Heart left ventricle (tissue), 16 donors: ENCODE measurements at regions not wholly inside any gene's neighbourhood (a gene's known extent, or its start where the extent isn't known, plus 50 kb on each side); places are given as distances from the start of the nearest gene placed in this dataset.

ENCODE experiments used
- ATAC-seq, 4 donors: fragments of 200-7000 bp; cut with Tn5 transposase; one replicate each; pipeline ENCODE4 v1.9.1; 2020 to 2022; ENCODE audit warnings: moderate library complexity in 4 of 4, mild to moderate bottlenecking in 3 of 4, moderate number of reproducible peaks in 1 of 4
- DNase-seq, 5 donors: peaks; one replicate each; pipeline ENCODE4 v3.0.0-alpha.2; 2020
- H3K27ac ChIP-seq, 12 donors: fragments of 200-600 bp; sonication (generic) in 4 of 12; one replicate each; pipeline versions ENCODE4 v1.5.0 to v1.8.0; 2016 to 2022; ENCODE audit warnings: mild to moderate bottlenecking in 2 of 12
- H3K27me3 ChIP-seq, 9 donors: fragments of 200-600 bp; sonication (generic) in 2 of 9; one replicate each; pipeline versions ENCODE4 v1.5.1 to v1.8.0; 2016 to 2022; ENCODE audit warnings: mild to moderate bottlenecking in 3 of 9
- H3K36me3 ChIP-seq, 9 donors: fragments of 200-600 bp; sonication (generic) in 2 of 9; one replicate each; pipeline versions ENCODE4 v1.5.0 to v1.8.0; 2018 to 2022; ENCODE audit warnings: mild to moderate bottlenecking in 2 of 9
- H3K4me1 ChIP-seq, 12 donors: fragments of 200-600 bp; sonication (generic) in 4 of 12; one replicate each; pipeline versions ENCODE4 v1.5.0 to v1.8.0; 2016 to 2022; ENCODE audit warnings: mild to moderate bottlenecking in 3 of 12
- H3K4me3 ChIP-seq, 12 donors: fragments of 200-600 bp; sonication (generic) in 4 of 12; one replicate each; pipeline versions ENCODE4 v1.5.0 to v1.8.0; 2017 to 2022; ENCODE audit warnings: mild to moderate bottlenecking in 9 of 12, moderate library complexity in 4 of 12
- H3K9me3 ChIP-seq, 12 donors: fragments of 200-600 bp; sonication (generic) in 4 of 12; one replicate each; pipeline versions ENCODE4 v1.5.0 to v1.8.0; 2016 to 2022; ENCODE audit warnings: mild to moderate bottlenecking in 1 of 12
- POLR2A ChIP-seq, 2 donors: fragments of 450-650 bp; IDR thresholded peaks; one replicate each; pipeline ENCODE4 v1.6.1; 2017; ENCODE audit warnings: antibody characterized with exemption in 2 of 2, mild to moderate bottlenecking in 2 of 2, moderate library complexity in 2 of 2
- WGBS, 4 donors: extraction: QIAGEN DNeasy Blood & Tissue Kit in 2 of 4; methylation state at CpG; one replicate each; pipeline versions ENCODE4 v1.1.5 to v1.1.7; 2013 to 2018; 5-methylcytosine and 5-hydroxymethylcytosine counted together
- intact Hi-C, 10 donors: fragments of 100-400 bp; cut with DNase I; formaldehyde crosslinking; loops; one replicate each; pipeline versions ENCODE4 v1.11.1 to v1.14.2; 2022
- TF ChIP-seq, protein P1 (sequence below), 12 donors: fragments of 200-600 bp; sonication (generic) in 4 of 12; IDR thresholded peaks; one replicate each; pipeline versions ENCODE4 v1.5.0 to v1.8.0; 2018 to 2022; ENCODE audit warnings: antibody characterized with exemption in 12 of 12, mild to moderate bottlenecking in 5 of 12
- donor health status: ischemic (EF 13 %, LVEDD 7.1; RV severe dilation, severe dysfunction).
- donor health status: healthy with polysubstance abuse.
- donor health status: DM: no; HTN: yes; CAD: no.
- donor health status: DM: no; HTN: no; CAD: no.
- donor health status: ischemic (EF 25% LVEDD 6.9; RV normal size, moderate dysfunction).
- donor health status: ischemic (EF 25% LVEDD 5.7; RV mildly dilated, moderate dysfunction).
- donor health status: healthy.
- donor health status: DM: yes; HTN: yes; CAD: no.
- donor health status: ischemic (EF 35%, LVEDD 5.7; RV mildly dilated, moderate dysfunction).
- donor health status: nonischemic (EF 11% LVEDD 7.7; RV severe dilation, severe dysfunction).
- donor health status: DM: yes; HTN: yes; CAD: no.
- donor health status: PGD.
- donor health status: ischemic (EF 29% LVEDD 5.4; RV normal size, mild dysfunction).
- donor health status: nonischemic (EF 23%, LVEDD 6.1; RV moderate dilation, normal function).

DNA sequence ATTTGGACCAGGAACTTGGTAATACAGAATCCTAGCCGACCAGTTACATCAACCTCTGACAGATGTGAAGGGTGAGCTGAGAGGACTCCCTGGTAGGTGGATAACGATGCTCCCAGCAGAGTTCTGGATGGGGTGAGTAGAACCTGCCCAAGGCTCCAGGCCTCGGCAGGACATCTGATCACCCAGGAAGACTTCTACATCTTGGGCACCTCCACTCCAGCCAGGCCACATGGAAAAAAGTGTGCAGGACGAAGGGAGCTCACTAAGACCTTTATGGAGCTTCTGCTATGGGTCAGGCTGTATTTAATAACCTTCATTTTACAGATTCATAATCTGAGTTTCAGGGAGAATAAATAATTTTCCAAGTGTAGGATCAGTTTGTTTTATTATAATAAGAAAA lies 1028.7 kb downstream of the BCL11B start:
- no peaks in the 10 kb centered on the region for H3K4me1 ChIP-seq
- H3K27me3 ChIP-seq: no peaks in the 10 kb centered on the region
- no peaks in the 10 kb centered on the region for H3K9me3 ChIP-seq
- no peak overlapping the region for H3K4me3 ChIP-seq
- H3K27ac ChIP-seq: no peak overlapping the region
- no peak for ATAC-seq
- TF ChIP-seq, protein P1, sequence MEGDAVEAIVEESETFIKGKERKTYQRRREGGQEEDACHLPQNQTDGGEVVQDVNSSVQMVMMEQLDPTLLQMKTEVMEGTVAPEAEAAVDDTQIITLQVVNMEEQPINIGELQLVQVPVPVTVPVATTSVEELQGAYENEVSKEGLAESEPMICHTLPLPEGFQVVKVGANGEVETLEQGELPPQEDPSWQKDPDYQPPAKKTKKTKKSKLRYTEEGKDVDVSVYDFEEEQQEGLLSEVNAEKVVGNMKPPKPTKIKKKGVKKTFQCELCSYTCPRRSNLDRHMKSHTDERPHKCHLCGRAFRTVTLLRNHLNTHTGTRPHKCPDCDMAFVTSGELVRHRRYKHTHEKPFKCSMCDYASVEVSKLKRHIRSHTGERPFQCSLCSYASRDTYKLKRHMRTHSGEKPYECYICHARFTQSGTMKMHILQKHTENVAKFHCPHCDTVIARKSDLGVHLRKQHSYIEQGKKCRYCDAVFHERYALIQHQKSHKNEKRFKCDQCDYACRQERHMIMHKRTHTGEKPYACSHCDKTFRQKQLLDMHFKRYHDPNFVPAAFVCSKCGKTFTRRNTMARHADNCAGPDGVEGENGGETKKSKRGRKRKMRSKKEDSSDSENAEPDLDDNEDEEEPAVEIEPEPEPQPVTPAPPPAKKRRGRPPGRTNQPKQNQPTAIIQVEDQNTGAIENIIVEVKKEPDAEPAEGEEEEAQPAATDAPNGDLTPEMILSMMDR (IDR thresholded peaks at IDR 0.05): no peak
- TF ChIP-seq POLR2A (IDR thresholded peaks at IDR 0.05): no peak
- intact Hi-C loops: no loop called here
- H3K36me3 ChIP-seq: no peaks in the 10 kb centered on the region
- 58 to 67% (median 64%) methylated on average over 4 of the region's 4 CpGs for WGBS, 4 donors
- DNase-seq: no peak

DNA sequence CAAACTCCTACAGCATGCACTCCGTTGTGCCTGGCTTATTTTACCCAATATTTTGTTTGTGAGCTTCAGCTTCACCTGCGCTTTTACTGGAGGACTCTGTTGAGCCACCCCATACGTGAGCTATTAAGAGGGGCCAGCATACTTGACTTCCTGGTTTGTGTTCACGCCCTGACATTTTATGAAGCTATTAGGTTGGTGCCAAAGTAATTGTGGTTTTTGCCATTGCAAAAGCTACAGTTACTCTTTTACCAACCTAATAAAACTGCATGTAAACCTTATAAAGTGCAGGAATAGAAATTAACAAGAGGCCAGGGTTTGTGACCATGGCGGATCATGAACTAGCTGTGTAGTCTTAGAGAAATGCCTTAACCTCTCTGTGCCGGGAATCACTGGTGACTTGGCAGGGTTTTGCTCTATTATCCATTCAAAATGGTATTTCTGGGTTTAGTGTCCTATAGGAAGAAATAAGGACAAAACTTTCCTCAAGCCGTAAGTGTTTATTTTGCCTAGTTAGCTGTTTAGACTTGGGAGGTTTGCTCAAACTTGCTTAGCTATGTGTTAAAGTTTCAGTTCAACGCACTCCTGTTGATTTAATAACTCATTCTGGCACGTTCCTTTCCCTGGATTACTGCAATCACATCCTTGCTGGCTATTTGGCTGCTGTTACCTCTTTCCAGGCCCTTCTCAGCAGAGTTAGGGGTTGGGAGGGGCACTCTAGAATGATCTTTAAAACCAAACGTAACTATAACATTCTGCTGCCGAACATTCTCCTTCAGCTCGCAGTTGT lies 1027.6 kb downstream of the BCL11B start:
- ATAC-seq (no peak), DNase-seq (no peak)
- Histone ChIP-seq H3K27me3 (no peaks in the 10 kb centered on the region), H3K27ac (no peak overlapping the region), H3K4me3 (no peak overlapping the region), H3K36me3 (no peaks in the 10 kb centered on the region), H3K4me1 (no peaks in the 10 kb centered on the region), H3K9me3 (no peaks in the 10 kb centered on the region)
- TF ChIP-seq, protein P1 (IDR thresholded peaks at IDR 0.05): no peak
- no peak for TF ChIP-seq POLR2A (IDR thresholded peaks at IDR 0.05)
- WGBS, 4 donors: 78 to 79% (median 78%) methylated on average over 12 of the region's 12 CpGs
- intact Hi-C loops: no loop called here

DNA sequence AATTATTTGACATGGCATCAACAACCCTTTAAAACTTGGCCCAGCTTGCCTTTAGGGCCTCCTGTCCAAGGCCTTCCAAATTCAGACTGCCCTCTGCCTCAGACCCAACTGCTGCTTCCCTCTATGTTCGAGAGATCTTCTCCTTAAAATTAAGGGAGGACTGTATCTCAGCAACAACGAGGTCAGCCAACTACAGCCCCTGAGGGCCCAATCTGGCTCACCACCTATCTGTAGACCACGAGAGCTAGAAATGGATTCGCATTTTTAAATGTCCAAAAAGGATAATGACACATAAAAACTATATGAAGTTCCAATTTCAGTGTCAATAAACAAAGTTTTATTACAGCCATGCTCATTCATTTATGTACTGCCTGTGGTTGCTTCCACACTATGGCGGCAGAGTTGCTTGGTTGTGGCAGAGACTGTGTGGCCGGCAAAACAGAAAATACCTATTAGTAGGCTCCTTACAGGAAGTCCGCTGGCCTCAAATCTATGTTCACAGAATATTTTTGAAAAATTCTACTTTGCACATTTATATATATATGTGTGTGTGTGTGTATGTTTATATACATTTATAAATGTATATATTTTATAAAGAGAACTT lies 1026.9 kb downstream of the BCL11B start:
- intact Hi-C loops: no loop called here
- DNase-seq (no peak), ATAC-seq (no peak)
- no peaks in the 10 kb centered on the region for H3K4me1 ChIP-seq
- H3K27ac ChIP-seq: no peak overlapping the region
- no peaks in the 10 kb centered on the region for H3K9me3 ChIP-seq
- H3K4me3 ChIP-seq: no peak overlapping the region
- H3K27me3 ChIP-seq: no peaks in the 10 kb centered on the region
- no peak for TF ChIP-seq POLR2A (IDR thresholded peaks at IDR 0.05)
- TF ChIP-seq, protein P1 (IDR thresholded peaks at IDR 0.05): no peak
- 73 to 79% (median 77%) methylated on average over 7 of the region's 7 CpGs for WGBS, 4 donors
- no peaks in the 10 kb centered on the region for H3K36me3 ChIP-seq

DNA sequence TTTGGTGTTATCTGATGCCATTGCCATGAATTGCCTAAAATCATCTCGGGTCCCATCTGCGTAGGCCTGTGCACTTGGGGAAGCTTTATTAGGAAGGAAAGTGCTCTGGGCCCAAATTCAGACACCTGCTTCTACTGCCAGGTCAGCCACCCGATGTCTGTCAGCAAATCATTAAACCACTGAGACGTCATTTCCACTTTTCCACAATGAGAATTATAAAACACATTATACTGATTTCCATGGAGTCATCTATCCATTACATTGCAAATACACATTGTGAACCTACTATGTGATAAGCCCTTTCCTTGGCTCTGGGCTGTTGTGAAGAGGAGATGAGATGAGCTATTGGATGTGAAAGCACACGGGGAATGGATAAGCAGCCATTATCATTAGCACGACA lies 1022.9 kb downstream of the BCL11B start:
- no peak overlapping the region for H3K27ac ChIP-seq
- no peak overlapping the region for H3K4me3 ChIP-seq
- H3K36me3 ChIP-seq: no peaks in the 10 kb centered on the region
- ATAC-seq (no peak), DNase-seq (no peak)
- 66 to 82% (median 73%) methylated on average over 6 of the region's 6 CpGs for WGBS, 4 donors
- TF ChIP-seq, protein P1 (IDR thresholded peaks at IDR 0.05): no peak
- no peak for TF ChIP-seq POLR2A (IDR thresholded peaks at IDR 0.05)
- H3K4me1 ChIP-seq: no peaks in the 10 kb centered on the region
- intact Hi-C loops: no loop called here
- H3K27me3 ChIP-seq: peaks cover 0 to 4% (median 0%) of the 10 kb centered on the region in 9 donors
- H3K9me3 ChIP-seq: no peaks in the 10 kb centered on the region
